Lower leg skin (tissue), 4 donors: ENCODE measurements at regions not wholly inside any gene's neighbourhood (a gene's known extent, or its start where the extent isn't known, plus 50 kb on each side); places are given as distances from the start of the nearest gene placed in this dataset.
"Not testable (repeated sequence)": the region's sequence is repeated elsewhere in the genome, so short reads cannot be mapped to it uniquely, and the experiment has no call there.

ENCODE experiments used
- DNase-seq, 2 donors: peaks; one replicate each; pipeline ENCODE4 v3.0.0-alpha.2; 2019; ENCODE audit warnings: low spot score in 2 of 2
- H3K4me3 ChIP-seq: fragments of 200-600 bp; sonication (generic); 2 replicates; pipeline ENCODE4 v1.5.1; 2017; ENCODE audit warnings: mild to moderate bottlenecking, low read depth; ENCODE audit not compliant: poor library complexity, severe bottlenecking
- POLR2A ChIP-seq, 2 donors: fragments of 450-650 bp; IDR thresholded peaks; one replicate each; pipeline ENCODE4 v1.6.1; 2016 to 2017; ENCODE audit warnings: antibody characterized with exemption in 2 of 2, mild to moderate bottlenecking in 1 of 2, moderate library complexity in 1 of 2
- WGBS, 2 donors: methylation state at CpG; one replicate each; pipeline ENCODE4 v1.1.5; 2018; 5-methylcytosine and 5-hydroxymethylcytosine counted together
- intact Hi-C: fragments of 100-400 bp; cut with DNase I; formaldehyde crosslinking; loops from one replicate; pipeline ENCODE4 v1.15.0; 2023; ENCODE audit warnings: low total_unique reads
- TF ChIP-seq, protein P1 (sequence below), 3 donors: fragments of 450-650 bp; IDR thresholded peaks; one replicate each; pipeline ENCODE4 v1.5.1; 2016; ENCODE audit warnings: antibody characterized with exemption in 3 of 3, mild to moderate bottlenecking in 3 of 3, moderate library complexity in 2 of 3

DNA sequence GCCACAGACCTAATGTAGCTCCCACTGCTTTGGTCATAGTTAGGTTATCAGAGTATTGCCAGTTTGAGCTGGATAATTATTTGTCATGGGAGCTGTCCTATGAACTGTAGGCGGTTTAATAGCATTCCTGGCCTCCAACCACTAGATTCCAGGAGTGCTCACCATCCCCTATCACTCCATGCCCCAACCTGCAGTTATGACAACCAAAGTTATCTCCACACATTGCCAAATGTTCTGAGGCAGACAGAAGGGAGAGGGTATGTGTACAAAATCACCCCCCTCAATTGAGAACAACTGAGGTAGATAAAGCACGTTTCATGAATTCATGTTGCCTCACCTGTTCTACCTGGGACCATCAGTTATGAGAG, 119.0 kb upstream of the CACUL1 start:
- H3K4me3 ChIP-seq, result no peak overlapping the region
- no peak for DNase-seq
- WGBS, 2 donors, result 68 to 86% methylated on average over 2 of the region's 2 CpGs
- intact Hi-C loops, result no loop called here
- TF ChIP-seq, protein P1, sequence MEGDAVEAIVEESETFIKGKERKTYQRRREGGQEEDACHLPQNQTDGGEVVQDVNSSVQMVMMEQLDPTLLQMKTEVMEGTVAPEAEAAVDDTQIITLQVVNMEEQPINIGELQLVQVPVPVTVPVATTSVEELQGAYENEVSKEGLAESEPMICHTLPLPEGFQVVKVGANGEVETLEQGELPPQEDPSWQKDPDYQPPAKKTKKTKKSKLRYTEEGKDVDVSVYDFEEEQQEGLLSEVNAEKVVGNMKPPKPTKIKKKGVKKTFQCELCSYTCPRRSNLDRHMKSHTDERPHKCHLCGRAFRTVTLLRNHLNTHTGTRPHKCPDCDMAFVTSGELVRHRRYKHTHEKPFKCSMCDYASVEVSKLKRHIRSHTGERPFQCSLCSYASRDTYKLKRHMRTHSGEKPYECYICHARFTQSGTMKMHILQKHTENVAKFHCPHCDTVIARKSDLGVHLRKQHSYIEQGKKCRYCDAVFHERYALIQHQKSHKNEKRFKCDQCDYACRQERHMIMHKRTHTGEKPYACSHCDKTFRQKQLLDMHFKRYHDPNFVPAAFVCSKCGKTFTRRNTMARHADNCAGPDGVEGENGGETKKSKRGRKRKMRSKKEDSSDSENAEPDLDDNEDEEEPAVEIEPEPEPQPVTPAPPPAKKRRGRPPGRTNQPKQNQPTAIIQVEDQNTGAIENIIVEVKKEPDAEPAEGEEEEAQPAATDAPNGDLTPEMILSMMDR (IDR thresholded peaks at IDR 0.05), result no peak
- no peak for TF ChIP-seq POLR2A (IDR thresholded peaks at IDR 0.05)

DNA sequence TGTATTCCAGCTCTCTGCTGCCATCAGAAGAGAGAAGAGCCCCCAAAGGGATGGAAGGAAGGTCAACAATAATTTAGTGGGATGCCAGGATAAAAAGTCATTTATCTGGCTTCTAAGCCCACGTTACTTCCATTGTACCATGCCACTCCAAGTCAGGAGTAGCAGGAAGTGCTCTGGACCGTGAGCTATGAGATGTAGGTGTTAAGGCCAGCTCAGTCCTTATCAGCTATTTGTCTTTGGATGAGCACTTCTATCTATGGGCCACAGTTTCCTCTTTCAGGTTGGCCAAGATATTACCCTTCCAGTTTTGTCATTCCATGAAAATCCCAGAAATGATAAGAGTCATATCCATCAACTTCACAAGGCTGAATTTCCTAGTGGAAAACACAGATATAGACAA, 119.4 kb upstream of the CACUL1 start:
- intact Hi-C loops, result no loop called here
- DNase-seq, result no peak
- 81 to 86% methylated on average over 2 of the region's 2 CpGs for WGBS, 2 donors

GRCh38 chr10:118875087-118875486, 120.3 kb upstream of the CACUL1 start:
- no peak for DNase-seq
- 74 to 91% methylated on average over 1 of the region's 1 CpG for WGBS, 2 donors
- H3K4me3 ChIP-seq, result no peak overlapping the region
- intact Hi-C loops, result no loop called here
- TF ChIP-seq POLR2A (IDR thresholded peaks at IDR 0.05), result no peak
- TF ChIP-seq, protein P1 (IDR thresholded peaks at IDR 0.05), result no peak

More for the DNA sequence above, 119.4 kb upstream of the CACUL1 start:
- TF ChIP-seq POLR2A (IDR thresholded peaks at IDR 0.05), result no peak
- TF ChIP-seq, protein P1 (IDR thresholded peaks at IDR 0.05), result no peak
- no peak overlapping the region for H3K4me3 ChIP-seq

DNA sequence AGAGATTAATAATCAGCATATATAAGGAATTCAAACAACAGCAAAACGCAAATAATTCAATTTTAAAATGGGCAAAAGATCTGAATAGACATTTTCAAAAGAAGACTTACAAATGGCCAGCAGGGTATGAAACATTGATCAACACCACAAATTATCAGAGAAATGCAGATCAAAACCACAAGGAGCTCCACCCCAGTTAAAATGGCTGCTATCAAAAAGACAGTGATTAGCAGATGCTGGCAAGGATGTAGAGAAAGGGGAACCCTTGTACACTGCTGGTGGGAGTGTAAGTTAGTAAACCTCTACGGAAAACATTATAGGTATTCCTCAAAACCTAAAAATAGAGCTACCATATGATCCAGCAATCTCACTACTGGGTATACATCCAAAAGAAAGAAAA, 128.0 kb upstream of the CACUL1 start:
- intact Hi-C loops, result no loop called here
- DNase-seq, result no peak
- H3K4me3 ChIP-seq, result no peak overlapping the region
- WGBS, 2 donors, result 87 to 97% methylated on average over 2 of the region's 2 CpGs
- TF ChIP-seq, protein P1 (IDR thresholded peaks at IDR 0.05), result no peak
- TF ChIP-seq POLR2A (IDR thresholded peaks at IDR 0.05), result no peak

DNA sequence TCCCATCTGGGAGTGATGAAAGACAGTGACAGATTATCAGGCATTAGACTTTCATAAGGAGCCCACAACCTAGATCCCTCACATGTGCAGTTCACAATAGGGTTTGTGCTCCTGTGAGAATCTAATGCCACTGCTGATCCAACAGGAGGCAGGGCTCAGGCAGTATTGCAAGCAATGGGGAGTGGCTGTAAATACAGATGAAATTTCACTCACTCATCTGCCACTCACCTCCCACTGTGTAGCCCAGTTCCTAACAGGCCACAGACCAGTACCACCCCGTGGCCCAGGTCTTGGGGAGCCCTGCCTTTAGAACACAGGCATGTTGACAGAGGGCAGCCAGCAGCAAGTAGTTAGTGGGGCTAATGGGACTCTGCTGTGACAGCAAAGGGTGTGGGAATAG, 137.3 kb upstream of the NANOS1 start:
- intact Hi-C loops, result no loop called here
- 42 to 57% methylated on average over 1 of the region's 1 CpG for WGBS, 2 donors
- no peak for TF ChIP-seq POLR2A (IDR thresholded peaks at IDR 0.05)
- TF ChIP-seq, protein P1 (IDR thresholded peaks at IDR 0.05), result no peak
- H3K4me3 ChIP-seq, result no peak overlapping the region
- no peak for DNase-seq

GRCh38 chr10:118894891-118895290, 134.6 kb upstream of the NANOS1 start:
- WGBS, 2 donors, result 92 to 97% methylated on average over 18 to 23 of the region's 25 CpGs
- DNase-seq, H3K4me3 ChIP-seq, intact Hi-C loops: not testable (repeated sequence)
